Tibial nerve (tissue), 4 donors: ENCODE measurements at regions not wholly inside any gene's neighbourhood (a gene's known extent, or its start where the extent isn't known, plus 50 kb on each side); places are given as distances from the start of the nearest gene placed in this dataset.

Experiments
- DNase-seq, 2 donors: peaks; one replicate each; pipeline ENCODE4 v3.0.0-alpha.2; 2019; ENCODE audit warnings: low spot score in 2 of 2
- H3K27ac ChIP-seq, 4 donors: fragments of 200-600 bp; sonication (generic) in 3 of 4; one replicate each; pipeline ENCODE4 v1.5.1; 2017 to 2019; ENCODE audit warnings: mild to moderate bottlenecking in 1 of 4
- H3K27me3 ChIP-seq, 2 donors: fragments of 200-600 bp; sonication (generic) in 1 of 2; one replicate each; pipeline versions ENCODE4 v1.5.1 to v1.6.0; 2017 to 2019
- H3K36me3 ChIP-seq, 3 donors: fragments of 200-600 bp; sonication (generic); one replicate each; pipeline ENCODE4 v1.5.1; 2018 to 2019
- H3K4me1 ChIP-seq, 4 donors: fragments of 200-600 bp; sonication (generic) in 3 of 4; one replicate each; pipeline ENCODE4 v1.5.1; 2017 to 2019
- H3K4me3 ChIP-seq, 4 donors: fragments of 200-600 bp; sonication (generic) in 3 of 4; one replicate each; pipeline ENCODE4 v1.5.1; 2017 to 2019; ENCODE audit warnings: mild to moderate bottlenecking in 1 of 4, moderate library complexity in 1 of 4
- H3K9me3 ChIP-seq, 4 donors: fragments of 200-600 bp; sonication (generic) in 3 of 4; one replicate each; pipeline ENCODE4 v1.5.1; 2017 to 2019
- EP300 ChIP-seq, 2 donors: sonication (generic); formaldehyde crosslinking; IDR thresholded peaks; one replicate each; pipeline ENCODE4 v1.6.1; 2017; ENCODE audit warnings: antibody characterized with exemption in 2 of 2, mild to moderate bottlenecking in 1 of 2
- POLR2A ChIP-seq, 2 donors: fragments of 450-650 bp; IDR thresholded peaks; one replicate each; pipeline ENCODE4 v1.6.1; 2017; ENCODE audit warnings: antibody characterized with exemption in 2 of 2, mild to moderate bottlenecking in 2 of 2, moderate library complexity in 2 of 2
- WGBS, 2 donors: methylation state at CpG; one replicate each; pipeline ENCODE4 v1.1.5; 2018; 5-methylcytosine and 5-hydroxymethylcytosine counted together
- TF ChIP-seq, protein P1 (sequence below), 5 experiments: fragments of 200-600 bp in 3 of 5; fragments of 450-650 bp in 2 of 5; sonication (generic) in 3 of 5; IDR thresholded peaks; one replicate each; pipeline ENCODE4 v1.5.1; 2016 to 2019; ENCODE audit warnings: antibody characterized with exemption in 5 of 5, mild to moderate bottlenecking in 3 of 5, moderate library complexity in 2 of 5

DNA sequence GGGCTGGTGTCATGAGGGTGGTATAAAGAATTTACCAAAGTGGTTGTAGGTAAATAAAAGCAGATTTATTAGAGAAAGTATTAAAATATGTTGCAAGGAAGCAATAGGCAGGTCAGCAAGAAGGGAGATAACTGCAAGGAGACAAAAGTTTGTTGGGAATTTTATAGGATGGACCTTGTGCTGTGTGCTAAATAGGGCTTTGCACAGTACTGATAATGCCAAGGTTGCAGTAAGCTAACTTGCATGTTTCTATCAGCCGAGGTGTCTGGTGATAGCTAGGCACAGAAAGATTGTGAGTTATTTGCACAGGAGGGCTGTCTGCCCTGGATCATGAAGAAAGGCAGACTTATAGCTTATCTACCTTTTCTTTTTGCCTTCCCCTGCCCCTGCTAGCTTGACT lies 102.5 kb upstream of the SPRED1 start:
- H3K4me1 ChIP-seq, result no peaks in the 10 kb centered on the region
- no peaks in the 10 kb centered on the region for H3K36me3 ChIP-seq
- 90 to 94% methylated on average over 1 of the region's 1 CpG for whole genome bisulfite sequencing, 2 donors
- no peaks in the 10 kb centered on the region for H3K27me3 ChIP-seq
- DNase-seq, result no peak
- H3K27ac ChIP-seq, result no peak overlapping the region
- TF ChIP-seq EP300 (IDR thresholded peaks at IDR 0.05) (no peak), POLR2A (IDR thresholded peaks at IDR 0.05) (no peak)
- TF ChIP-seq, protein P1, sequence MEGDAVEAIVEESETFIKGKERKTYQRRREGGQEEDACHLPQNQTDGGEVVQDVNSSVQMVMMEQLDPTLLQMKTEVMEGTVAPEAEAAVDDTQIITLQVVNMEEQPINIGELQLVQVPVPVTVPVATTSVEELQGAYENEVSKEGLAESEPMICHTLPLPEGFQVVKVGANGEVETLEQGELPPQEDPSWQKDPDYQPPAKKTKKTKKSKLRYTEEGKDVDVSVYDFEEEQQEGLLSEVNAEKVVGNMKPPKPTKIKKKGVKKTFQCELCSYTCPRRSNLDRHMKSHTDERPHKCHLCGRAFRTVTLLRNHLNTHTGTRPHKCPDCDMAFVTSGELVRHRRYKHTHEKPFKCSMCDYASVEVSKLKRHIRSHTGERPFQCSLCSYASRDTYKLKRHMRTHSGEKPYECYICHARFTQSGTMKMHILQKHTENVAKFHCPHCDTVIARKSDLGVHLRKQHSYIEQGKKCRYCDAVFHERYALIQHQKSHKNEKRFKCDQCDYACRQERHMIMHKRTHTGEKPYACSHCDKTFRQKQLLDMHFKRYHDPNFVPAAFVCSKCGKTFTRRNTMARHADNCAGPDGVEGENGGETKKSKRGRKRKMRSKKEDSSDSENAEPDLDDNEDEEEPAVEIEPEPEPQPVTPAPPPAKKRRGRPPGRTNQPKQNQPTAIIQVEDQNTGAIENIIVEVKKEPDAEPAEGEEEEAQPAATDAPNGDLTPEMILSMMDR (IDR thresholded peaks at IDR 0.05), result no peak
- H3K4me3 ChIP-seq, result no peak overlapping the region
- H3K9me3 ChIP-seq, result peaks cover 0 to 18% (median 12%) of the 10 kb centered on the region in 4 donors

- TF ChIP-seq POLR2A (IDR thresholded peaks at IDR 0.05) (no peak), EP300 (IDR thresholded peaks at IDR 0.05) (no peak)
- TF ChIP-seq, protein P1 (IDR thresholded peaks at IDR 0.05), result no peak
- no peak for DNase-seq
- 90 to 92% methylated on average over 2 of the region's 2 CpGs for WGBS, 2 donors
- H3K4me1 ChIP-seq, result no peaks in the 10 kb centered on the region
- no peak overlapping the region for H3K27ac ChIP-seq
- peaks cover 0 to 19% (median 12%) of the 10 kb centered on the region in 4 donors for H3K9me3 ChIP-seq
- no peak overlapping the region for H3K4me3 ChIP-seq
- H3K27me3 ChIP-seq, result no peaks in the 10 kb centered on the region
- no peaks in the 10 kb centered on the region for H3K36me3 ChIP-seq
These were observed 101.8 kb upstream of the SPRED1 start for GRCh38 chr15:38150794-38151193.

GRCh38 chr15:38153781-38154180 lies 98.9 kb upstream of the SPRED1 start:
- Histone ChIP-seq H3K36me3 (no peaks in the 10 kb centered on the region), H3K9me3 (peaks cover 0 to 29% (median 12%) of the 10 kb centered on the region in 4 donors), H3K4me3 (no peak overlapping the region), H3K27ac (no peak overlapping the region), H3K27me3 (no peaks in the 10 kb centered on the region), H3K4me1 (no peaks in the 10 kb centered on the region)
- no peak for DNase-seq
- TF ChIP-seq, protein P1 (IDR thresholded peaks at IDR 0.05), result no peak
- TF ChIP-seq EP300 (IDR thresholded peaks at IDR 0.05), result no peak
- no peak for TF ChIP-seq POLR2A (IDR thresholded peaks at IDR 0.05)

DNA sequence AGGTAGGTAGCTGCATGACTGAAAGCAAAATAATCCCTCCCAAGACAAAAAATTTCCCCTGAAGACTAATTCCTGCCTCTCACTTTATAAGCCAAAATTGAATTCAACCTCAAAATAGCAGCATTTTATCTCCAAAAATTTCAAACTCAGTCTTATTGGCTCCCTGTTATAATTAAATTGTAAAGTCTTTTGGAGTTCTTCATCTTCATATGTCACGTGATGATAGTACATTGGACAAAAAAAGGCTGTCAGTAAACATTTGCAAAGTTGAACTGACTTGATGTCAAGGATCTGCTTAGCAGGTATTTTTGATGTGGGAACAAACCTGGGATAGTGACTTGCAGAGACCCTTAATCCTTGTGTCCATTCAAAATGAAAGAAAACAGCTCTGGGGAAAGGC lies 98.4 kb upstream of the SPRED1 start:
- Histone ChIP-seq H3K4me1 (no peaks in the 10 kb centered on the region), H3K36me3 (no peaks in the 10 kb centered on the region), H3K27ac (no peak overlapping the region), H3K9me3 (peaks cover 0 to 29% (median 12%) of the 10 kb centered on the region in 4 donors), H3K4me3 (no peak overlapping the region), H3K27me3 (no peaks in the 10 kb centered on the region)
- DNase-seq, result no peak
- 86 to 88% methylated on average over 1 of the region's 1 CpG for WGBS, 2 donors
- TF ChIP-seq EP300 (IDR thresholded peaks at IDR 0.05) (no peak), POLR2A (IDR thresholded peaks at IDR 0.05) (no peak)
- TF ChIP-seq, protein P1 (IDR thresholded peaks at IDR 0.05), result no peak

GRCh38 chr15:38154837-38155236 lies 97.8 kb upstream of the SPRED1 start:
- no peak for TF ChIP-seq POLR2A (IDR thresholded peaks at IDR 0.05)
- no peak for TF ChIP-seq EP300 (IDR thresholded peaks at IDR 0.05)
- TF ChIP-seq, protein P1 (IDR thresholded peaks at IDR 0.05), result no peak
- H3K9me3 ChIP-seq, result peaks cover 0 to 29% (median 10%) of the 10 kb centered on the region in 4 donors
- no peak overlapping the region for H3K27ac ChIP-seq
- no peak overlapping the region for H3K4me3 ChIP-seq
- H3K27me3 ChIP-seq, result no peaks in the 10 kb centered on the region
- 84 to 85% methylated on average over 3 of the region's 3 CpGs for WGBS, 2 donors
- H3K4me1 ChIP-seq, result no peaks in the 10 kb centered on the region
- no peak for DNase-seq
- no peaks in the 10 kb centered on the region for H3K36me3 ChIP-seq
